ES-I3 (cell line): ENCODE measurements at regions not wholly inside any gene's neighbourhood (a gene's known extent, or its start where the extent isn't known, plus 50 kb on each side); places are given as distances from the start of the nearest gene placed in this dataset.
"Not testable (repeated sequence)": the region's sequence is repeated elsewhere in the genome, so short reads cannot be mapped to it uniquely, and the experiment has no call there.

ENCODE experiments used
- H3K36me3 ChIP-seq: 2 replicates; pipeline ENCODE4 v1.6.1; 2013; ENCODE audit warnings: mild to moderate bottlenecking, low read length, control low read depth, moderate library complexity; ENCODE audit not compliant: insufficient read depth
- H3K4me1 ChIP-seq: 2 replicates; pipeline ENCODE4 v1.6.1; 2013; ENCODE audit warnings: mild to moderate bottlenecking, control low read depth, low read length; ENCODE audit not compliant: insufficient read depth
- H3K9ac ChIP-seq: 2 replicates; pipeline ENCODE4 v1.6.1; 2013; ENCODE audit warnings: low read depth, mild to moderate bottlenecking, low read length, moderate library complexity
- H3K9me3 ChIP-seq: 2 replicates; pipeline ENCODE4 v1.6.1; 2013; ENCODE audit warnings: mild to moderate bottlenecking, low read length, moderate library complexity; ENCODE audit not compliant: control insufficient read depth, insufficient read depth

- H3K9ac ChIP-seq = peak overlapping the region; percentile 67
- no peaks in the 10 kb centered on the region for H3K36me3 ChIP-seq
- H3K9me3 ChIP-seq = no peaks in the 10 kb centered on the region
- no peaks in the 10 kb centered on the region for H3K4me1 ChIP-seq
These were observed 118.4 kb upstream of the PRSS3 start for GRCh38 chr9:33676746-33677505.

DNA sequence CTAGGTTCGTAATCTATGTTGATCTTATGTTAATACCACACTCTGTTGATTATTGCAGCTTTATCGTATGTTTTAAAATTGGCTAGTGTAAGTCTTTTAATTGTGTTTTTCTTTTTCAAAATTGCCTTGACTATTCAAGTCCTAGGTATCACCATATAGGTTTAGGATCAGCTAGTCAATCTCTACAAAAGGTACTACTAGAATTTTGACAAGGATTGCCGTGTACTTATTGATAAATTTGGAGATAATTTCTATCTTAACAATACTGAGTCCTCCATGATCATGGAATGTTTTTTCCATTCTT lies 117.9 kb upstream of the PRSS3 start:
- no peaks in the 10 kb centered on the region for H3K4me1 ChIP-seq
- H3K36me3 ChIP-seq = no peaks in the 10 kb centered on the region
- H3K9me3 ChIP-seq = no peaks in the 10 kb centered on the region
- H3K9ac ChIP-seq = peak overlapping the region; percentile 67

- H3K9me3 ChIP-seq = no peaks in the 10 kb centered on the region
- no peak overlapping the region for H3K9ac ChIP-seq
- H3K4me1 ChIP-seq = no peaks in the 10 kb centered on the region
- no peaks in the 10 kb centered on the region for H3K36me3 ChIP-seq
These were observed 117.4 kb upstream of the PRSS3 start for GRCh38 chr9:33677961-33678360.

- Histone ChIP-seq H3K9ac (no peak overlapping the region), H3K9me3 (no peaks in the 10 kb centered on the region), H3K36me3 (no peaks in the 10 kb centered on the region), H3K4me1 (no peaks in the 10 kb centered on the region)
These were observed 112.8 kb upstream of the PRSS3 start for GRCh38 chr9:33682551-33682950.

DNA sequence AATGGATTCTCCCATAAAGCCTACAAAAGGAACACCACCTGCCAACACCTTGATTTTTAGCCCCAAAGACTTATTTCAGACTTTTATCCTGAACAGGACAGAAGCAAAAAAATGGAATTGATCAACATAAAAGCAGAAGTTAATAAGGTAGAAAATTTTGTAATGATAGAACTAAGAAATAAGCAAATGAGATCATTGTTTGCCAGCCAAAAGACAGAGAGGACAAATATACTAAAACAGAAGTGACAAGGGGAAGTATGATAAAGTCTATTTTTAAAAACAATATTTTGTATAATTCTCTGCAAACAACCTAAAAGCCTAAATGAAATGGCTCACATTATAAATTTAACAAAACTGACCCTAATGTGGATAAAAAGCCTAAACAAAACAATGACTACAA lies 110.5 kb upstream of the PRSS3 start:
- no peak overlapping the region for H3K9ac ChIP-seq
- no peaks in the 10 kb centered on the region for H3K4me1 ChIP-seq
- no peaks in the 10 kb centered on the region for H3K9me3 ChIP-seq
- H3K36me3 ChIP-seq = no peaks in the 10 kb centered on the region

DNA sequence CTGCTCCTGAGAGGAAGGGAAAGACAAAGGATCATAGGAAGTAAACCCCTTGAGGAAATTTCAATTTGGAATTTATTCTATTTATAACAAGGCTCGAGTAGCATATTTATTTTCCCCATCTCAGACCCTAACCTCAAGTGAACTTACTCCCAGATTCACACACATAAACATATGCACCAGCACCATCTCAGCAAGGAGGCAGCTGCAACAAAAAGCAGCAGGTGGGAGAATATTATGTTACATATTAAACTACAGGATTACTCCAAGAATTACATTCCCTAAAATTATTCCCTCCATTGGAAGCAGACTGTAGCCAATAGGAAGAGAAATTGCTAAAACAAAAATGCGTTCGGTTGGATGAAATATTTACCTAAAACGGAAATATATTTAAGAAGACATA lies 108.4 kb upstream of the PRSS3 start:
- no peak overlapping the region for H3K9ac ChIP-seq
- no peaks in the 10 kb centered on the region for H3K4me1 ChIP-seq
- H3K9me3 ChIP-seq = no peaks in the 10 kb centered on the region
- H3K36me3 ChIP-seq = no peaks in the 10 kb centered on the region

DNA sequence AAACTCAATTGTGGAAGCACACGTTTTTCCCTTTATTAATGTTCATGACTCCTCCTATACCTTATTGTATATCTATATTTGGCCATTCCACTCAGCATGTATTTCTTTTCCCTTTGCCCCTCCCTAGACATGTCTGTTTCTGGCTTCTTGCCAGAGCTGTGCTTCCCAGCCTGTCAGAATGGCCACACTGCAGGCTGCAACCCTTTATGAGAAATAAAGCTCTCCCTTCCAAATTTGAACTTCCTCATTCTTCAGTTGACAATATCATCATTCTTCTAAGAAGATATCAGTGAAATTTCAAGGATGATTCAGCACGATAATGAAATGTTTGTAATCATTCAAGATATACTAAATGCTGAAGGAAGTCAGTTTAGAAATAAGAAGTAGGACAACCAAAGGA lies 107.6 kb upstream of the PRSS3 start:
- Histone ChIP-seq H3K4me1 (no peaks in the 10 kb centered on the region), H3K36me3 (no peaks in the 10 kb centered on the region), H3K9me3 (no peaks in the 10 kb centered on the region), H3K9ac (no peak overlapping the region)

DNA sequence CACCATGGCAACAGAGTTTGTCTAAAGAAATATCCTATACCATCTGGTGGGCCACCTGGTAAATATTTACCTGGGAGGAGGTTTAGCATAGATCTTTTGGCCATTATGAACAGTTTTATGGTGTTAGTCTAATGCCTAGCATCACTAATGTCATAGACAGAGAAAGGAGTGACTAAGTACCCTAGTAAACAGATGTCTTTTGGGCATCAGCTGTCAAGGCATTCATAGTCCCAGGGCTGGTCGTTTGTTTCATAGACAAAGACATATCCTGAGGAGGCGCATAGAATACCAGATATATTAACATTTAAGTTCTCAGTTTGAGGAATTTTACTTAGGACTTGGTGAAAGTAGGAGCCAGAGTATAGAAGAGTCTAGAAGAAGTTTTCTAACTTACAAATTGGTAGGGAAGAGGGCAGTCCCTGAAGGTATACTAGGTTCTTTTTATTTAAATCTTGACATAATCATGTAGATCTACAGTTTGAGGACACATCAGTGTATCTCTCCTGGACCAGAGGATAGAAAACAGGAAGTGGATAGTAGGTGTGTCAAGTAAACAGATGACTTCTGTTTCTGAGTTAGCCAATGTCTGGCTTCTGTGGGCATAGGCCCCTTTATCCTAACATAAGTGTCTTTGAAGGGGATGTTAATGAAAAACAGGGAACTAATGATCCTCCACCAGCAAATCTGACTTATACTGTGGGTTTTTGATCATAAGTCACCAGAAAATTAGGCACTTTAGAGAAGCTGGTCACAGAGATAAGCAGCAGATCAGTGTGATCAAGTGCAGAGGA lies 105.0 kb upstream of the PRSS3 start:
- Histone ChIP-seq H3K4me1 (no peaks in the 10 kb centered on the region), H3K9ac (no peak overlapping the region), H3K9me3 (no peaks in the 10 kb centered on the region), H3K36me3 (no peaks in the 10 kb centered on the region)

- H3K9ac ChIP-seq = no peak overlapping the region
- 0 out of 2 replicates have a peak, but pooled peaks cover 6% of the 10 kb centered on the region for H3K4me1 ChIP-seq
- H3K9me3 ChIP-seq = no peaks in the 10 kb centered on the region
These were observed 100.1 kb upstream of the PRSS3 start for GRCh38 chr9:33695299-33695698.

GRCh38 chr9:33695856-33696255 lies 99.5 kb upstream of the PRSS3 start:
- H3K36me3 ChIP-seq = no peaks in the 10 kb centered on the region
- H3K4me1 ChIP-seq = 0 out of 2 replicates have a peak, but pooled peaks cover 6% of the 10 kb centered on the region
- no peaks in the 10 kb centered on the region for H3K9me3 ChIP-seq
- no peak overlapping the region for H3K9ac ChIP-seq

More at GRCh38 chr9:33695299-33695698, 100.1 kb upstream of the PRSS3 start:
- H3K36me3 ChIP-seq = no peaks in the 10 kb centered on the region

GRCh38 chr9:33697171-33697570 lies 98.2 kb upstream of the PRSS3 start:
- Histone ChIP-seq H3K9me3 (no peaks in the 10 kb centered on the region), H3K36me3 (no peaks in the 10 kb centered on the region), H3K9ac (no peak overlapping the region), H3K4me1 (0 out of 2 replicates have a peak, but pooled peaks cover 6% of the 10 kb centered on the region)

DNA sequence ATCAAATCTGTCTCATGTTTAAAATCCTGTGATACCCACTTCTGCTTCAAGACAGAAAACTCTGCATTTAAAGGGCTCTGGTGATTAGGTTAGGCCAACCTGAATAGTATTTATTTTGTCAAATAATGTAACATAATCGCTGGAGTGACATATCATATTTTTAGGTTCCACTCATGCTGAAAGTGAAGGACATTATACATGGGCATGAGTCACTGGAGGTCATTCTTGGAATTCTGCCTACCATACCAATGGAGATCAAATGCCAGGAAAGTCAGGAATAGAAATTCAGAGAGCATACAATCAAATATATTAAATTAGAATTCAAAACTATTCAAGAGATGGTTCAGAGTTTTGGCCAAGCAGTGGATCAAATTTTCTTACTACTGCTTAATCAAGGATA lies 97.1 kb upstream of the PRSS3 start:
- Histone ChIP-seq H3K4me1 (0 out of 2 replicates have a peak, but pooled peaks cover 6% of the 10 kb centered on the region), H3K9ac (no peak overlapping the region), H3K9me3 (no peaks in the 10 kb centered on the region), H3K36me3 (no peaks in the 10 kb centered on the region)

GRCh38 chr9:33700940-33701339 lies 94.4 kb upstream of the PRSS3 start:
- not testable (repeated sequence) for H3K9ac ChIP-seq, H3K4me1 ChIP-seq, H3K36me3 ChIP-seq, H3K9me3 ChIP-seq

GRCh38 chr9:33703430-33704102 lies 91.8 kb upstream of the PRSS3 start:
- no peaks in the 10 kb centered on the region for H3K9me3 ChIP-seq
- no peaks in the 10 kb centered on the region for H3K36me3 ChIP-seq
- no peak overlapping the region for H3K9ac ChIP-seq
- no peaks in the 10 kb centered on the region for H3K4me1 ChIP-seq

- not testable (repeated sequence) for H3K4me1 ChIP-seq, H3K36me3 ChIP-seq, H3K9me3 ChIP-seq, H3K9ac ChIP-seq
These were observed 89.9 kb upstream of the PRSS3 start for GRCh38 chr9:33705440-33705839.
